GM13977 (cell line): ENCODE measurements at regions not wholly inside any gene's neighbourhood (a gene's known extent, or its start where the extent isn't known, plus 50 kb on each side); places are given as distances from the start of the nearest gene placed in this dataset.

Source experiments
- DNase-seq: peaks from one replicate; pipeline ENCODE4 v3.0.0; 2012; ENCODE audit warnings: low spot score
- CTCF ChIP-seq: IDR thresholded peaks from 2 replicates; pipeline ENCODE4 v1.5.1; 2012; ENCODE audit warnings: mild to moderate bottlenecking, control low read depth; ENCODE audit not compliant: insufficient read depth; ENCODE audit errors: extremely low read depth, missing control alignments
- in situ Hi-C: fragments of 300-500 bp; cut with MboI; formaldehyde crosslinking; loops from one replicate; pipeline ENCODE4 v1.12.0; 2022; ENCODE audit warnings: low sequenced_read_pairs, low pct_unique_long_range_greater_than_20kb, mixed read lengths, inconsistent platforms; ENCODE audit not compliant: unreplicated experiment

- no peak for DNase-seq
- in situ Hi-C loops, result no loop called here
- TF ChIP-seq CTCF, result no peak
Observed at GRCh38 chr4:11342401-11342800, 86.3 kb downstream of the HS3ST1 start.

- no peak for TF ChIP-seq CTCF
- no peak for DNase-seq
- in situ Hi-C loops, result no loop called here
Observed at GRCh38 chr4:11341337-11342043, 87.2 kb downstream of the HS3ST1 start.

- in situ Hi-C loops, result no loop called here
- no peak for DNase-seq
- TF ChIP-seq CTCF, result no peak
Observed at GRCh38 chr4:11338956-11339782, 89.5 kb downstream of the HS3ST1 start.

GRCh38 chr4:11337287-11337686 is 91.4 kb downstream of the HS3ST1 start:
- TF ChIP-seq CTCF, result no peak
- DNase-seq, result no peak
- in situ Hi-C loops, result no loop called here

GRCh38 chr4:11336435-11336834 is 92.3 kb downstream of the HS3ST1 start:
- DNase-seq, result no peak
- no peak for TF ChIP-seq CTCF
- in situ Hi-C loops, result no loop called here

GRCh38 chr4:11334887-11335286 is 93.8 kb downstream of the HS3ST1 start:
- DNase-seq, result no peak
- TF ChIP-seq CTCF, result no peak
- in situ Hi-C loops, result no loop called here
